ENCODE measurements at regions not wholly inside any gene's neighbourhood (a gene's known extent, or its start where the extent isn't known, plus 50 kb on each side); places are given as distances from the start of the nearest gene placed in this dataset.
"Not testable (repeated sequence)": the region's sequence is repeated elsewhere in the genome, so short reads cannot be mapped to it uniquely, and the experiment has no call there.

GRCh38 chr11:98770046-98770445 is 250.7 kb upstream of the CNTN5 start:
- TF ChIP-seq, protein P1, sequence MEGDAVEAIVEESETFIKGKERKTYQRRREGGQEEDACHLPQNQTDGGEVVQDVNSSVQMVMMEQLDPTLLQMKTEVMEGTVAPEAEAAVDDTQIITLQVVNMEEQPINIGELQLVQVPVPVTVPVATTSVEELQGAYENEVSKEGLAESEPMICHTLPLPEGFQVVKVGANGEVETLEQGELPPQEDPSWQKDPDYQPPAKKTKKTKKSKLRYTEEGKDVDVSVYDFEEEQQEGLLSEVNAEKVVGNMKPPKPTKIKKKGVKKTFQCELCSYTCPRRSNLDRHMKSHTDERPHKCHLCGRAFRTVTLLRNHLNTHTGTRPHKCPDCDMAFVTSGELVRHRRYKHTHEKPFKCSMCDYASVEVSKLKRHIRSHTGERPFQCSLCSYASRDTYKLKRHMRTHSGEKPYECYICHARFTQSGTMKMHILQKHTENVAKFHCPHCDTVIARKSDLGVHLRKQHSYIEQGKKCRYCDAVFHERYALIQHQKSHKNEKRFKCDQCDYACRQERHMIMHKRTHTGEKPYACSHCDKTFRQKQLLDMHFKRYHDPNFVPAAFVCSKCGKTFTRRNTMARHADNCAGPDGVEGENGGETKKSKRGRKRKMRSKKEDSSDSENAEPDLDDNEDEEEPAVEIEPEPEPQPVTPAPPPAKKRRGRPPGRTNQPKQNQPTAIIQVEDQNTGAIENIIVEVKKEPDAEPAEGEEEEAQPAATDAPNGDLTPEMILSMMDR (IDR thresholded peaks at IDR 0.05), result not testable (repeated sequence)
- TF ChIP-seq POLR2A (IDR thresholded peaks at IDR 0.05), result not testable (repeated sequence)

All from esophagus squamous epithelium (tissue), 4 donors.